NCI-H526 treated with DMSO at 0.1 percent for 48 hours (cell line): ENCODE measurements at regions not wholly inside any gene's neighbourhood (a gene's known extent, or its start where the extent isn't known, plus 50 kb on each side); places are given as distances from the start of the nearest gene placed in this dataset.

Experiments
- DNase-seq: peaks from one replicate; lab custom pipeline; 2025; lab: John Stamatoyannopoulos, UW

GRCh38 chr6:144578385-144579350 lies 293.5 kb downstream of the UTRN start:
- no peak for DNase-seq

DNA sequence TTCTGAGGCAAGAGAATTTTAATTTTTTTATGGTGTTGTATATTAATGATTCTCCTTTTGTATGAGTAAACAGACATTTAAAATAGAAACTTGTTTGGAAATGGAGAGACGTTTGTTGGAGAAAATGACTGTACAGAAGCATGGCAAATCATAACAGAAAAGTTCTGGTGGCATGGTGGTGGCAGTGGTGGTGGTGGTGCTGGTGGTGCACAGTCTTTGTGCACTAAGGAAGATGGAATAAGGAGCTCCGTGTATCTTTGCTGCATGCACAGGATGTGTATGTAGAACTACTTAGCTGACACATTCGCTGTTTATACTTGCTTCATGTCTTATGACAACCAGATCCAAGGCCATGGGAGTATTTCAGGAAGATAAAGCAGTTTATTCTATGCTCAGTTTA lies 294.9 kb downstream of the UTRN start:
- DNase-seq: no peak

DNA sequence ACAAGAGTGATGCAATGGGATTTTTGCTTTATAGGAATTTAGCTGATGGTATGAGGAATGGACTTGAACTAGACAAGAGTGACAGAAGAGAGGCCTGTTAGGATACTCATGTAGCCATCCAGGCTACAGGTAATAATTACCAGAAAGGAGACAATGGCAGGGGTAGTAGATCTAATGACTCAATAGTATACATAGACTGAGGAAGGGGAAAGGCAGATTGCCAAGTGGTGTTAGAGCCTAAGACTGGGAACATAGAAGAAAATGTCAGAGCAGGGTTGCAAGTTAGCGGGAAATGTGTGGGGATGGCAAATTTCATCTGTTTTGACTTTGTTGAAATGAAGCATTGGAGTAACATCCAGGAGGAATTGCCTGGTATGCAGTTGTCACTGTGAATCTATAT lies 295.6 kb downstream of the UTRN start:
- DNase-seq: no peak

DNA sequence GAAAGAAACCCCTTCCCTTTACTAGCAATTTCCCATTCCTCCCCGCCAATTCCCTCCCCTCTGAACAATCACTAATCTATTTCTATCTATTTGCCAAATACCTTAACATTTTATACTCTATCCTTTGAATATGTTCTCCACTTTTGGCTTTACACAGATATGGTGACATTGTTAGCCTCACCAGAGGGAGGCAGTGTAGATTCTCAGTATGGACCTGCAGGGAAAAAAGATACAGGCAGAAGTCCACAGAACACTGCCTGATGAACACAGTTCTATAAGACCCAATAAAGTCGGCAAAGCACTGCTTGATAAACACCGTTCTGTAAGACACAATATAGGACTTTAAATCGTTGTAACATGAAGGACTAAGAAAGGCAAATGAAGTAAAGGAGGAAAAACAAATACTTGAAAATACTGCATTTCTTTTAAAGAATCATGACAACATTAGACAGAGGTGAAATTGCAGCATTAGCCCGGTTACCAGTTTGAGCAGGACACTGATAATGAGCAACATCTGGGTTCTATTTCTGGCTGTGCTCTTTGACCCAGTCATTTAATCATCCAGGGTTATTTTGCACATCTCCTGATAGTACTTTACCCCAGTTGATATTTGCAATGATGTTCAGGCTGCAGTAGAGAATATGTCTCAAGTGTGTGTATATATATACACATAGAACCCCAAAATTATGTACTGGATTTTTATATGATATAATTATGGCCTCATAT lies 296.8 kb downstream of the UTRN start:
- DNase-seq: peak; percentile 10

- DNase-seq: peak; percentile 48
Measured at GRCh38 chr6:144582939-144583613, 297.9 kb downstream of the UTRN start.

DNA sequence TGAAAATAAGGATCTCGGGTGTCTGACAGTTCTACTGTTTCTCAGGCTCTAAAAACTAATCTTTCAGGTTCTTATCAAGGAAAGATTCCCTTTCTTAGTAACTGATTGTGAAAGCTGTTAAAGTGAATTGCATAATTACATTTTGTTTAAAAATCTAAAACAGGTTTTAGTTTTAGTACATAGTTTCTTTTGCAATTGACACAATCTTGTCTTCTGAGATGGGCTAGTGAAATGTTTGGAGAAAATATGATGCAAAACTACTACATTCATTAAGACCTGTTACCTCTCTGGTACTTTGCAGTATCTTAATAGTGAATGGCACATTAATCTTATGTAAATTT lies 298.4 kb downstream of the UTRN start:
- DNase-seq: no peak

GRCh38 chr6:144585217-144585814 lies 300.2 kb downstream of the UTRN start:
- peak; percentile 57 for DNase-seq

GRCh38 chr6:144586986-144587385 lies 301.9 kb downstream of the UTRN start:
- no peak for DNase-seq

GRCh38 chr6:144588697-144589325 lies 303.7 kb downstream of the UTRN start:
- DNase-seq: no peak

DNA sequence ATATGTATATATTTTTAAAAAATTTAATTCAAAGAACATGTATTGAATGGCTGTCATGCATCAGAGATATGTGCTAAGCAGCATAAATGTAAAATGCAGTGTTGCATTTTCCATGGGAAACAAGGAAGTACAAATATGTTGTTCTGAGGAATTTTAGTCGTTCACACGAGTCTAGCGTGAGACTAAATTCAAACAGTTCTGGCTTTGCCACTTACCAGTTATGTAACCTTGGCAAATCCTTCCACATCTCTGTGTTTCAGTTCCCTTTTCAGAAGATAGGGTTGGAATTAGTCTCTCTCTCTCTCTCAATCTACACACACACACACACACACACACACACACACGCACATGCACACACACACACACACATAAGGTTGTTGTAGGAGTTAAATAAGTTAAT lies 305.4 kb downstream of the UTRN start:
- no peak for DNase-seq

GRCh38 chr6:144593392-144593791 lies 308.3 kb downstream of the UTRN start:
- no peak for DNase-seq

- DNase-seq: no peak
Measured at GRCh38 chr6:144594585-144594984, 309.4 kb downstream of the UTRN start.

DNA sequence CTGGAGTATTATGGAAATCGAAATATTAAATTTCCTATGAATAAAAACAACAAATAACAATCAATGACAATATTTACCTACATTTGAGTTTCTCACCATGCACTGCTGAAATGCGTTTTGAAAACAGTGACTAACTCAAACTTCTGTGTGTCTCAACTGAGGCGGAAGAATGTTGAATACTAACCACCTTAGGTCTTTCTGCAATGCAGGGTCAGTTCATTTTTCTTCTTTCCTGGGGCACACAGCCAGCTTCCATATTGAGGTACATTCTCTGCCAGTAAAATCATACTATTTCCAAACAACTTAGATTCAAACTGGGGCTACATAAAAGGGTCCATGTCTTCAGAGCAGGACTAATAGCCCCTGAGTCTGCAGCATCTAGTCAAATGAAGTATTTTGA lies 310.1 kb downstream of the UTRN start:
- no peak for DNase-seq

- DNase-seq: no peak
Measured at GRCh38 chr6:144597511-144597910, 312.4 kb downstream of the UTRN start.

- DNase-seq: no peak
Measured at GRCh38 chr6:144599615-144600014, 314.5 kb downstream of the UTRN start.

GRCh38 chr6:144601221-144601620 lies 316.1 kb downstream of the UTRN start:
- DNase-seq: no peak

DNA sequence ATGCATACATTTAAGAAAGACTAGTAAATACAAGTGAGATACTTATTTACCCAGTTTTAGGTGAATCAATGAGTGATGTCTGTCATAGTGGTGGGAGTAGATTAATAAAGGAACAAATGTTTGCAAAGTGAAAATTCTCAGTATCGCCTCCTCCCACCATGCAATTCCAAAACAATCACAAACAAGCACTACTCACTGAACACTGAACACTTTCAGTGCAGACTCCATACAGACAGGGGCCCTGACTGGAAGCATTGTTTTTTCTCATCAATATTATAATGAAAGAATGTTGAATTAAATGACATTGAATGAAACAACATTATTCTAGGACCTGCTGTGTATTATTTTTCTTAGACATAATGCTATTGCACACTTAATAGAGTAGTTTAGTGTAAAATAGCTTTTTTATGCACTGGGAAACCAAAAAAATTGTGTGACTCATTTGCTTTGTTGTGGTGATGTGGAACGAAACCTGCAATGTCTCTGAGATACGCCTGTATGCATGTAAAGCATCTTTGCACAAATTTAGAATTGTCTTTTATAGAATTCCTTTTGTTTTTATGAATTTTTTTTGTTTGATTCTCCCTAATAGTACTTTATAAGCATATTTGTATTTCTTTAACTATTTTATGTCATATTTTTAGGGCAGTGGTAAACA lies 317.5 kb downstream of the UTRN start:
- no peak for DNase-seq

- DNase-seq: no peak
Measured at GRCh38 chr6:144606083-144606482, 320.9 kb downstream of the UTRN start.

GRCh38 chr6:144607998-144608735 lies 323.0 kb downstream of the UTRN start:
- no peak for DNase-seq

GRCh38 chr6:144612811-144613210 lies 327.7 kb downstream of the UTRN start:
- no peak for DNase-seq

- DNase-seq: no peak
Measured at GRCh38 chr6:144613859-144614258, 328.7 kb downstream of the UTRN start.
